WTC11 (cell line): ENCODE measurements at regions not wholly inside any gene's neighbourhood (a gene's known extent, or its start where the extent isn't known, plus 50 kb on each side); places are given as distances from the start of the nearest gene placed in this dataset.

ENCODE experiments used
- ATAC-seq: fragments of 200-7000 bp; cut with Tn5 transposase; 2 replicates; pipeline ENCODE4 v1.10.0; 2021; ENCODE audit warnings: mild to moderate bottlenecking, moderate library complexity
- CTCF ChIA-PET: fragments of 300-600 bp; sonication (Branson Sonifier 250); formaldehyde crosslinking; loops from one replicate; lab custom pipeline; 2021; ENCODE audit warnings: antibody characterized with exemption; lab: Charles Lee
- POLR2A ChIA-PET: fragments of 350-600 bp; sonication (Branson Sonifier 250); formaldehyde crosslinking; loops from one replicate; lab custom pipeline; 2021; ENCODE audit warnings: antibody characterized with exemption; lab: Charles Lee
- DNase-seq: peaks from one replicate; pipeline ENCODE4 v3.0.0; 2021; ENCODE audit warnings: low spot score
- H3K27ac Mint-ChIP-seq: 2 replicates; pipeline ENCODE4 v1.8.0; 2021; ENCODE audit warnings: mixed read lengths
- H3K27me3 Mint-ChIP-seq: 2 replicates; pipeline ENCODE4 v1.8.0; 2021; ENCODE audit warnings: low read depth, mild to moderate bottlenecking, moderate library complexity, mixed read lengths
- H3K36me3 Mint-ChIP-seq: 2 replicates; pipeline ENCODE4 v1.8.0; 2021; ENCODE audit warnings: mixed read lengths
- H3K4me1 Mint-ChIP-seq: 2 replicates; pipeline ENCODE4 v1.8.0; 2022; ENCODE audit warnings: mixed read lengths
- H3K4me3 Mint-ChIP-seq: 2 replicates; pipeline ENCODE4 v1.8.0; 2021; ENCODE audit warnings: mild to moderate bottlenecking, moderate library complexity, mixed read lengths
- H3K9me3 Mint-ChIP-seq: 2 replicates; pipeline ENCODE4 v1.8.0; 2021; ENCODE audit warnings: mixed read lengths
- AFF4 ChIP-seq: sonication (generic); formaldehyde crosslinking; IDR thresholded peaks from 2 replicates; pipeline ENCODE4 v1.8.1; 2023; ENCODE audit warnings: mild to moderate bottlenecking, missing genetic modification reagents, borderline replicate concordance
- ATF6 ChIP-seq: sonication (generic); formaldehyde crosslinking; IDR thresholded peaks from 2 replicates; pipeline ENCODE4 v1.8.1; 2023; ENCODE audit warnings: mild to moderate bottlenecking, missing genetic modification reagents
- E2F1 ChIP-seq: sonication (generic); formaldehyde crosslinking; IDR thresholded peaks from 2 replicates; pipeline ENCODE4 v1.8.0; 2022; ENCODE audit warnings: mild to moderate bottlenecking, missing genetic modification reagents
- ETV6 ChIP-seq: sonication (generic); formaldehyde crosslinking; IDR thresholded peaks from 2 replicates; pipeline ENCODE4 v1.8.1; 2022; ENCODE audit warnings: mild to moderate bottlenecking, missing genetic modification reagents
- FOXJ3 ChIP-seq: sonication (generic); formaldehyde crosslinking; IDR thresholded peaks from 2 replicates; pipeline ENCODE4 v1.9.0; 2021; ENCODE audit warnings: missing genetic modification reagents, mild to moderate bottlenecking, borderline replicate concordance
- GRHL2 ChIP-seq: fragments of 250-450 bp; sonication (Bioruptor Pico); IDR thresholded peaks from 2 replicates; pipeline ENCODE4 v1.8.0; 2022; ENCODE audit warnings: mild to moderate bottlenecking, moderate library complexity; ENCODE audit not compliant: insufficient replicate concordance, severe bottlenecking
- JUN ChIP-seq: sonication (generic); formaldehyde crosslinking; IDR thresholded peaks from 2 replicates; pipeline ENCODE4 v1.8.0; 2023; ENCODE audit warnings: mild to moderate bottlenecking, missing genetic modification reagents
- MYBL2 ChIP-seq: sonication (generic); formaldehyde crosslinking; IDR thresholded peaks from 2 replicates; pipeline ENCODE4 v1.8.1; 2023; ENCODE audit warnings: mild to moderate bottlenecking, moderate library complexity, missing genetic modification reagents
- NR1H2 ChIP-seq: sonication (generic); formaldehyde crosslinking; IDR thresholded peaks from 2 replicates; pipeline ENCODE4 v1.9.0; 2021; ENCODE audit warnings: mild to moderate bottlenecking, moderate library complexity, missing genetic modification reagents
- OVOL2 ChIP-seq: fragments of 250-450 bp; sonication (Bioruptor Pico); IDR thresholded peaks from 2 replicates; pipeline ENCODE4 v1.9.0; 2021; ENCODE audit warnings: mild to moderate bottlenecking, borderline replicate concordance
- PRDM15 ChIP-seq: sonication (generic); formaldehyde crosslinking; IDR thresholded peaks from 2 replicates; pipeline ENCODE4 v1.8.0; 2022; ENCODE audit warnings: missing genetic modification reagents
- RELA ChIP-seq: sonication (generic); formaldehyde crosslinking; IDR thresholded peaks from 2 replicates; pipeline ENCODE4 v1.8.1; 2022; ENCODE audit warnings: missing genetic modification reagents, mild to moderate bottlenecking, borderline replicate concordance
- STAT6 ChIP-seq: sonication (generic); formaldehyde crosslinking; conservative IDR thresholded peaks from 2 replicates; pipeline ENCODE4 v1.8.1; 2023; ENCODE audit warnings: mild to moderate bottlenecking, low read depth, missing genetic modification reagents, moderate library complexity
- TEAD4 ChIP-seq: sonication (generic); formaldehyde crosslinking; IDR thresholded peaks from 2 replicates; pipeline ENCODE4 v1.8.0; 2022; ENCODE audit warnings: mild to moderate bottlenecking, missing genetic modification reagents
- ZNF121 ChIP-seq: sonication (generic); formaldehyde crosslinking; IDR thresholded peaks from 2 replicates; pipeline ENCODE4 v1.8.0; 2023; ENCODE audit warnings: missing genetic modification reagents
- ZNF138 ChIP-seq: sonication (generic); formaldehyde crosslinking; conservative IDR thresholded peaks from 2 replicates; pipeline ENCODE4 v1.8.1; 2022; ENCODE audit warnings: mild to moderate bottlenecking, moderate library complexity, missing genetic modification reagents
- ZNF416 ChIP-seq: fragments of 250-450 bp; sonication (Bioruptor Pico); IDR thresholded peaks from 2 replicates; pipeline ENCODE4 v1.9.0; 2021; ENCODE audit warnings: mild to moderate bottlenecking, inconsistent platforms
- ZSCAN18 ChIP-seq: fragments of 250-450 bp; sonication (Bioruptor Pico); IDR thresholded peaks from 2 replicates; pipeline ENCODE4 v2.1.2; 2022; ENCODE audit warnings: mild to moderate bottlenecking, moderate library complexity

- no peak for DNase-seq
- H3K27me3 Mint-ChIP-seq, result peaks cover 10% of the 10 kb centered on the region
- ChIA-PET CTCF (no interaction called here), POLR2A (no interaction called here)
- no peak for ATAC-seq
- no peak overlapping the region for H3K4me3 Mint-ChIP-seq
- peaks cover 10% of the 10 kb centered on the region for H3K9me3 Mint-ChIP-seq
- H3K27ac Mint-ChIP-seq, result no peak overlapping the region
- no peak for TF ChIP-seq ZNF138 (CRISPR knock-in tag)
- no peak for TF ChIP-seq OVOL2 (CRISPR knock-in tag)
- no peak for TF ChIP-seq JUN (CRISPR knock-in tag)
- no peak for TF ChIP-seq GRHL2 (CRISPR knock-in tag)
- TF ChIP-seq ZNF416 (CRISPR knock-in tag), result no peak
- TF ChIP-seq NR1H2 (CRISPR knock-in tag), result no peak
- TF ChIP-seq ETV6 (CRISPR knock-in tag), result no peak
- no peak for TF ChIP-seq MYBL2
- no peak for TF ChIP-seq ZSCAN18 (CRISPR knock-in tag)
- TF ChIP-seq ZNF121 (CRISPR knock-in tag), result no peak
- TF ChIP-seq ATF6, result no peak
- no peak for TF ChIP-seq RELA
- TF ChIP-seq TEAD4 (CRISPR knock-in tag), result no peak
- no peak for TF ChIP-seq STAT6 (CRISPR knock-in tag)
- TF ChIP-seq PRDM15 (CRISPR knock-in tag), result no peak
- TF ChIP-seq FOXJ3 (CRISPR knock-in tag), result no peak
- TF ChIP-seq AFF4, result no peak
- no peak for TF ChIP-seq E2F1 (CRISPR knock-in tag)
- H3K4me1 Mint-ChIP-seq, result no peaks in the 10 kb centered on the region
- peaks cover 4% of the 10 kb centered on the region; the same call in 1 of the 2 replicates for H3K36me3 Mint-ChIP-seq
Observed at GRCh38 chr5:172534229-172535107, 80.1 kb upstream of the SH3PXD2B start.
